Progenitor cell of endocrine pancreas (in vitro differentiated cells): ENCODE measurements at regions not wholly inside any gene's neighbourhood (a gene's known extent, or its start where the extent isn't known, plus 50 kb on each side); places are given as distances from the start of the nearest gene placed in this dataset.

Source experiments
- DNase-seq: peaks from one replicate; pipeline ENCODE4 v3.0.0; 2021; ENCODE audit warnings: low spot score; ENCODE audit not compliant: unreplicated experiment
- H3K27ac Mint-ChIP-seq: 2 replicates; pipeline ENCODE4 v1.8.0; 2021; ENCODE audit warnings: mild to moderate bottlenecking, moderate library complexity, mixed read lengths
- H3K27me3 Mint-ChIP-seq: 2 replicates; pipeline ENCODE4 v1.8.0; 2021; ENCODE audit warnings: mixed read lengths
- H3K36me3 Mint-ChIP-seq: 2 replicates; pipeline ENCODE4 v1.8.0; 2022; ENCODE audit warnings: mixed read lengths; ENCODE audit not compliant: insufficient read depth
- H3K4me1 Mint-ChIP-seq: 2 replicates; pipeline ENCODE4 v1.8.0; 2021; ENCODE audit warnings: low read depth, mixed read lengths
- H3K4me3 Mint-ChIP-seq: 2 replicates; pipeline ENCODE4 v1.8.0; 2021; ENCODE audit warnings: low read depth, mild to moderate bottlenecking, moderate library complexity, mixed read lengths
- H3K9me3 Mint-ChIP-seq: 2 replicates; pipeline ENCODE4 v1.8.0; 2021; ENCODE audit warnings: low read depth, mixed read lengths
- TF ChIP-seq, protein P1 (sequence below): fragments of 200-600 bp; sonication (generic); IDR thresholded peaks from one replicate; pipeline ENCODE4 v1.5.0; 2021; ENCODE audit warnings: antibody characterized with exemption, mild to moderate bottlenecking; ENCODE audit not compliant: unreplicated experiment

DNA sequence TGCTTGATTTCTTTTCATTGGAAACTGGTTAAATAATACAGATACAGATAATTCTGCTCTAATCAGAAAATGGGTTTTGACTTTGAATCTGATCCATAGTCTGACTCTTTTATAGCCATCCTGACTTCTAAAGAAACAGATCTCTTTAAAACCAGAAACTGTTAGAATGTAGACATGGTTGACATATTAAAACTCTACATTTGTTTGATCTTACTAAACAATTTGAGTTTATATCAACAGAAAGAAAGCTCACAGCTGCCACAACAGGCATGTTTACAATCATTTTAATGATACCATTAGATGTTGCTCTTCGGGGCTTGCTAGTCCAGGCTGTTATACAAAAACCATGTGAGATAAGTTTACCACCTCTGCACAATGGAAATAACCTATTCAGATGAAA, 193.0 kb upstream of the SEMA3A start:
- H3K4me1 Mint-ChIP-seq: peaks cover 10% of the 10 kb centered on the region
- no peaks in the 10 kb centered on the region for H3K27me3 Mint-ChIP-seq
- no peak overlapping the region for H3K27ac Mint-ChIP-seq
- H3K4me3 Mint-ChIP-seq: no peak overlapping the region
- TF ChIP-seq, protein P1, sequence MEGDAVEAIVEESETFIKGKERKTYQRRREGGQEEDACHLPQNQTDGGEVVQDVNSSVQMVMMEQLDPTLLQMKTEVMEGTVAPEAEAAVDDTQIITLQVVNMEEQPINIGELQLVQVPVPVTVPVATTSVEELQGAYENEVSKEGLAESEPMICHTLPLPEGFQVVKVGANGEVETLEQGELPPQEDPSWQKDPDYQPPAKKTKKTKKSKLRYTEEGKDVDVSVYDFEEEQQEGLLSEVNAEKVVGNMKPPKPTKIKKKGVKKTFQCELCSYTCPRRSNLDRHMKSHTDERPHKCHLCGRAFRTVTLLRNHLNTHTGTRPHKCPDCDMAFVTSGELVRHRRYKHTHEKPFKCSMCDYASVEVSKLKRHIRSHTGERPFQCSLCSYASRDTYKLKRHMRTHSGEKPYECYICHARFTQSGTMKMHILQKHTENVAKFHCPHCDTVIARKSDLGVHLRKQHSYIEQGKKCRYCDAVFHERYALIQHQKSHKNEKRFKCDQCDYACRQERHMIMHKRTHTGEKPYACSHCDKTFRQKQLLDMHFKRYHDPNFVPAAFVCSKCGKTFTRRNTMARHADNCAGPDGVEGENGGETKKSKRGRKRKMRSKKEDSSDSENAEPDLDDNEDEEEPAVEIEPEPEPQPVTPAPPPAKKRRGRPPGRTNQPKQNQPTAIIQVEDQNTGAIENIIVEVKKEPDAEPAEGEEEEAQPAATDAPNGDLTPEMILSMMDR: no peak
- peaks cover 3% of the 10 kb centered on the region for H3K9me3 Mint-ChIP-seq
- DNase-seq: no peak
- no peaks in the 10 kb centered on the region for H3K36me3 Mint-ChIP-seq

DNA sequence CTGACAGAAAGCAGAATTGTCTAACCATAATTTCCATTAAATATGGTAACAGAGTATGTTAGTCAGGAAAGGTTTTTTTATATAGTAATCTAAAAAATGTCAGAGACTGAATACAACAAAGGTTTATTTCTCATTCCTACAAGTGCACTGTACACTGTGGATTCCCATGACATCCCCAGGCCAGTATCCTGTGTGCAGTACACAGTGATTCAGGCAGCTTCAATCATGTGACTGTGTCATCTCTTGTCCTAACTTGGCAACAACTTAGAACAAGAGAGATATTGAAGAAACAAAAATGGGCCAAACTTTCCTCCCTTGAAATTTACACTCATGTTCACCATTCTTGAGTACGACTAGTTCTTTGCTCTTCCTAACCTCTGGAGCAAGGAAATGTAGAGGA, 189.8 kb upstream of the SEMA3A start:
- no peaks in the 10 kb centered on the region for H3K27me3 Mint-ChIP-seq
- no peaks in the 10 kb centered on the region for H3K36me3 Mint-ChIP-seq
- H3K9me3 Mint-ChIP-seq: no peaks in the 10 kb centered on the region

DNA sequence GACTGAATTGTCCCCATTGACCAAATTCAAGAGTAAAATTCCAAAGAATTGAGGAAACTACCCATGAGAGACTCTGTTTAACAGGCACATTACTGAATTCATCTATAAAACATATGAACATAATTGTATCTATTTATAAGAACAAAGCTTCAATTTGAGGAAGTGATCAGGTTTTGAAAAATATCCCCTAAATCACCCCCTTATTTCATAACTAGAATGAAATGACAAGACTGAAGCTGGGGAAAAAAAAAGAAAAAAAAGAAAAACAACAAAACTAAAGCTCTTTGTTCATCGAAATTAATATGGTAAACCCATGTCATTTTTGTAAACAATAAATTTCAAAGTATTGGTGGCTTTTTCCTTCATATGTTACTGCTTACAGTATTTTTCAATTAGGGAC, 184.9 kb upstream of the SEMA3A start:
- Mint-ChIP-seq H3K27me3 (no peaks in the 10 kb centered on the region), H3K36me3 (no peaks in the 10 kb centered on the region), H3K4me3 (no peak overlapping the region), H3K9me3 (peaks cover 7% of the 10 kb centered on the region), H3K27ac (no peak overlapping the region), H3K4me1 (no peaks in the 10 kb centered on the region)
- TF ChIP-seq, protein P1: no peak
- no peak for DNase-seq

More for the DNA sequence above, 189.8 kb upstream of the SEMA3A start:
- Mint-ChIP-seq H3K4me1 (peaks cover 2% of the 10 kb centered on the region), H3K4me3 (no peak overlapping the region), H3K27ac (no peak overlapping the region)
- TF ChIP-seq, protein P1: no peak
- DNase-seq: no peak

DNA sequence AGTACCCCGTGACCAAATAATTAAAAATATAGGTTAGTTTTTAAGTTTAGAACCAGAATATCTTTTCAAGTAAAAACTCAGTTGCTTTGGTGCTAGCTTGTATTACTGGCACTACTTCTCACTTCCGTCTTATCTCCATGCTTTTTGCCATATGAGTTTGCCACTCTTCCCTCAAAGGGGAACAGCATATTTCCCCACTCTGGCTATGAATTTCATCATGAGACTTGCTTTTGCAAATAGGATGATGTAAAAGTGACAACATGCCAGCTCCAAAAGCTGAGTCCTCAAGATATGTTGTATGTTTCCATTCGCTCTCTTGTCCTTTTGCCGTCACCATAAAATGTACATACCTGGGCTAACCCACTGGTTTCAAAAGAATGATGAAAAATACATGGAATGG, 178.1 kb upstream of the SEMA3A start:
- H3K27ac Mint-ChIP-seq: no peak overlapping the region
- no peak overlapping the region for H3K4me3 Mint-ChIP-seq
- H3K36me3 Mint-ChIP-seq: no peaks in the 10 kb centered on the region
- peaks cover 7% of the 10 kb centered on the region for H3K9me3 Mint-ChIP-seq
- no peaks in the 10 kb centered on the region for H3K27me3 Mint-ChIP-seq
- TF ChIP-seq, protein P1: no peak
- H3K4me1 Mint-ChIP-seq: no peaks in the 10 kb centered on the region
- DNase-seq: no peak

DNA sequence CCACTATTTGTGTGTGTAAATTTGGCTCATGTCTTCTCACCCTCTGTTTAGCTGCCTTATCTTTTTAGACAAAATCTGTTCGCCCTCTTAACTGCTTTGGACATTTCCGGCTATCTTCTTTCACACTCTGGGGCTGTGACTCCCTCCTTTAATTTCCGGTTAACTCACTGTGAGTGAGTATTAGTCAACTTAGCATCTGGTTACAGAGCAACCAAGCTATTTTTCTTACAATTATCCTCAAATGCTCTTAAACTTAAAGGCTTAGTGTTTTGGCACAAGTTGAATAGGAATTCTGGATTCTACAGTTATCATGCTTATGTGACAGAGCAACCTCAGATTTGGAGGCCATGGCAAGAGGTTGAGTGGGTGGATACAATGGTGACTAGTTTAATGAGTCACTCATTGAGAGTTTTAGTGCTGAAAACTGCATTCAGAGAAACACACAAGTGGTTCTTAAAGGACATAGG, 177.6 kb upstream of the SEMA3A start:
- Mint-ChIP-seq H3K4me3 (no peak overlapping the region), H3K36me3 (no peaks in the 10 kb centered on the region), H3K27ac (no peak overlapping the region), H3K9me3 (peaks cover 7% of the 10 kb centered on the region), H3K27me3 (no peaks in the 10 kb centered on the region), H3K4me1 (no peaks in the 10 kb centered on the region)
- TF ChIP-seq, protein P1: no peak
- no peak for DNase-seq
